ENCODE measurements at regions not wholly inside any gene's neighbourhood (a gene's known extent, or its start where the extent isn't known, plus 50 kb on each side); places are given as distances from the start of the nearest gene placed in this dataset.
"Not testable (repeated sequence)": the region's sequence is repeated elsewhere in the genome, so short reads cannot be mapped to it uniquely, and the experiment has no call there.

- no peak overlapping the region for H3K27ac ChIP-seq
- H3K4me3 ChIP-seq: no peak overlapping the region
- H3K4me1 ChIP-seq (ENCODE audit: insufficient read depth): peaks cover 18% of the 10 kb centered on the region
- H2AFZ ChIP-seq: no peak overlapping the region
- TF ChIP-seq, protein P1, sequence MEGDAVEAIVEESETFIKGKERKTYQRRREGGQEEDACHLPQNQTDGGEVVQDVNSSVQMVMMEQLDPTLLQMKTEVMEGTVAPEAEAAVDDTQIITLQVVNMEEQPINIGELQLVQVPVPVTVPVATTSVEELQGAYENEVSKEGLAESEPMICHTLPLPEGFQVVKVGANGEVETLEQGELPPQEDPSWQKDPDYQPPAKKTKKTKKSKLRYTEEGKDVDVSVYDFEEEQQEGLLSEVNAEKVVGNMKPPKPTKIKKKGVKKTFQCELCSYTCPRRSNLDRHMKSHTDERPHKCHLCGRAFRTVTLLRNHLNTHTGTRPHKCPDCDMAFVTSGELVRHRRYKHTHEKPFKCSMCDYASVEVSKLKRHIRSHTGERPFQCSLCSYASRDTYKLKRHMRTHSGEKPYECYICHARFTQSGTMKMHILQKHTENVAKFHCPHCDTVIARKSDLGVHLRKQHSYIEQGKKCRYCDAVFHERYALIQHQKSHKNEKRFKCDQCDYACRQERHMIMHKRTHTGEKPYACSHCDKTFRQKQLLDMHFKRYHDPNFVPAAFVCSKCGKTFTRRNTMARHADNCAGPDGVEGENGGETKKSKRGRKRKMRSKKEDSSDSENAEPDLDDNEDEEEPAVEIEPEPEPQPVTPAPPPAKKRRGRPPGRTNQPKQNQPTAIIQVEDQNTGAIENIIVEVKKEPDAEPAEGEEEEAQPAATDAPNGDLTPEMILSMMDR (IDR thresholded peaks at IDR 0.05; ENCODE audit: poor library complexity): no peak
- TF ChIP-seq EZH2phosphoT487 (IDR thresholded peaks at IDR 0.05; ENCODE audit: low read depth, severe bottlenecking, unreplicated experiment): no peak
- TF ChIP-seq EZH2 (IDR thresholded peaks at IDR 0.05; ENCODE audit: borderline replicate concordance): no peak
- H3K27me3 ChIP-seq: no peaks in the 10 kb centered on the region
- DNase-seq (ENCODE audit: low spot score): no peak
- no peaks in the 10 kb centered on the region for H3K9me3 ChIP-seq (ENCODE audit: low read depth)
- H3K9me2 ChIP-seq (replicated peaks; ENCODE audit: insufficient read depth): no peaks in the 10 kb centered on the region
- H4K20me1 ChIP-seq (ENCODE audit: insufficient read depth, poor library complexity, severe bottlenecking): no peaks in the 10 kb centered on the region
- H3K79me2 ChIP-seq: no peaks in the 10 kb centered on the region
- H3K4me2 ChIP-seq: no peak overlapping the region
- H3K36me3 ChIP-seq (replicated peaks; ENCODE audit: insufficient read depth, low read depth): no peaks in the 10 kb centered on the region
Observed at GRCh38 chr2:236644067-236644466, 74.4 kb downstream of the ACKR3 start.

- Histone ChIP-seq H3K9me2 (replicated peaks; ENCODE audit: insufficient read depth) (no peaks in the 10 kb centered on the region), H3K4me1 (ENCODE audit: insufficient read depth) (peaks cover 18% of the 10 kb centered on the region), H3K4me2 (no peak overlapping the region), H3K36me3 (replicated peaks; ENCODE audit: insufficient read depth, low read depth) (no peaks in the 10 kb centered on the region), H3K27ac (no peak overlapping the region), H3K9me3 (ENCODE audit: low read depth) (no peaks in the 10 kb centered on the region), H4K20me1 (ENCODE audit: insufficient read depth, poor library complexity, severe bottlenecking) (no peaks in the 10 kb centered on the region), H3K79me2 (no peaks in the 10 kb centered on the region), H3K27me3 (no peaks in the 10 kb centered on the region), H3K4me3 (no peak overlapping the region), H2AFZ (no peak overlapping the region)
- WGBS (ENCODE audit: low lambda C conversion rate, missing lambda C conversion rate): 73% methylated on average over 4 of the region's 4 CpGs
- no peak for DNase-seq (ENCODE audit: low spot score)
- no peak for TF ChIP-seq EZH2phosphoT487 (IDR thresholded peaks at IDR 0.05; ENCODE audit: low read depth, severe bottlenecking, unreplicated experiment)
- TF ChIP-seq, protein P1 (IDR thresholded peaks at IDR 0.05; ENCODE audit: poor library complexity): no peak
- TF ChIP-seq EZH2 (IDR thresholded peaks at IDR 0.05; ENCODE audit: borderline replicate concordance): no peak
Observed at GRCh38 chr2:236644502-236644911, 74.9 kb downstream of the ACKR3 start.

GRCh38 chr2:236645141-236645540 is 75.5 kb downstream of the ACKR3 start:
- H3K27ac ChIP-seq; H3K27me3 ChIP-seq; DNase-seq (ENCODE audit: low spot score); H3K79me2 ChIP-seq; H3K4me3 ChIP-seq; H4K20me1 ChIP-seq (ENCODE audit: insufficient read depth, poor library complexity, severe bottlenecking); H3K9me3 ChIP-seq (ENCODE audit: low read depth); H2AFZ ChIP-seq; H3K9me2 ChIP-seq (replicated peaks; ENCODE audit: insufficient read depth); H3K36me3 ChIP-seq (replicated peaks; ENCODE audit: insufficient read depth, low read depth); H3K4me2 ChIP-seq: not testable (repeated sequence)
- 94% methylated on average over 4 of the region's 4 CpGs for WGBS (ENCODE audit: low lambda C conversion rate, missing lambda C conversion rate)
- peaks cover 18% of the 10 kb centered on the region for H3K4me1 ChIP-seq (ENCODE audit: insufficient read depth)

GRCh38 chr2:236646441-236646840 is 76.8 kb downstream of the ACKR3 start:
- Histone ChIP-seq H3K4me1 (ENCODE audit: insufficient read depth) (peaks cover 18% of the 10 kb centered on the region), H2AFZ (no peak overlapping the region), H3K27ac (no peak overlapping the region), H3K27me3 (no peaks in the 10 kb centered on the region), H3K36me3 (replicated peaks; ENCODE audit: insufficient read depth, low read depth) (no peaks in the 10 kb centered on the region), H3K4me3 (no peak overlapping the region), H3K4me2 (no peak overlapping the region), H3K9me3 (ENCODE audit: low read depth) (no peaks in the 10 kb centered on the region), H4K20me1 (ENCODE audit: insufficient read depth, poor library complexity, severe bottlenecking) (no peaks in the 10 kb centered on the region), H3K9me2 (replicated peaks; ENCODE audit: insufficient read depth) (no peaks in the 10 kb centered on the region), H3K79me2 (no peaks in the 10 kb centered on the region)
- DNase-seq (ENCODE audit: low spot score): no peak
- 95% methylated on average over 3 of the region's 3 CpGs for WGBS (ENCODE audit: low lambda C conversion rate, missing lambda C conversion rate)
- TF ChIP-seq, protein P1 (IDR thresholded peaks at IDR 0.05; ENCODE audit: poor library complexity): no peak
- TF ChIP-seq EZH2 (IDR thresholded peaks at IDR 0.05; ENCODE audit: borderline replicate concordance) (no peak), EZH2phosphoT487 (IDR thresholded peaks at IDR 0.05; ENCODE audit: low read depth, severe bottlenecking, unreplicated experiment) (no peak)
